ENCODE measurements at regions not wholly inside any gene's neighbourhood (a gene's known extent, or its start where the extent isn't known, plus 50 kb on each side); places are given as distances from the start of the nearest gene placed in this dataset.

- H3K27ac ChIP-seq (ENCODE audit: extremely low read length, insufficient read depth, low read length): no peak overlapping the region
- no peaks in the 10 kb centered on the region for H3K79me2 ChIP-seq (ENCODE audit: insufficient read depth, low read length)
- no peaks in the 10 kb centered on the region for H3K4me1 ChIP-seq (ENCODE audit: insufficient read depth, low read length)
- H4K20me1 ChIP-seq (ENCODE audit: insufficient read depth, low read length): no peaks in the 10 kb centered on the region
- H3K9ac ChIP-seq (ENCODE audit: insufficient read depth, low read depth, low read length): no peak overlapping the region
- no peak overlapping the region for H3K4me3 ChIP-seq (replicated peaks in 1 of 3; ENCODE audit: insufficient read depth in 1 of 3, low read depth in 2 of 3, low read length in 3 of 3)
- H3K4me2 ChIP-seq (ENCODE audit: low read depth, low read length): no peak overlapping the region
- H3K9me3 ChIP-seq (ENCODE audit: low read length): no peaks in the 10 kb centered on the region
- in situ Hi-C loops (cut with HindIII; ENCODE audit: extremely low pct_ligation_motif_present, low pct_unique_long_range_greater_than_20kb) (loop anchor here (25.0 kb wide), 1 partner anchor 569 kb away; no protein-coding TSS in a partner anchor), intact Hi-C loops (cut with micrococcal nuclease; ENCODE audit: unreplicated experiment) (no loop called here)
- H3K36me3 ChIP-seq (replicated peaks in 1 of 2; ENCODE audit: control insufficient read depth in 1 of 2, insufficient read depth in 2 of 2, low read length in 2 of 2): no peaks in the 10 kb centered on the region
- ChIA-PET CTCF (ENCODE audit: low intra/inter-chr PET ratio, low total read pairs) (no interaction called here), POLR2A (no interaction called here)
- FAIRE-seq: no peak
- 19% methylated on average over 9 of the region's 12 CpGs for WGBS (ENCODE audit: low lambda C conversion rate)
- ATAC-seq: no peak; the same call in 2 of the 3 replicates
- no TSS peak for BruUV-seq (replicated peaks)
- TF ChIP-seq, protein P1, sequence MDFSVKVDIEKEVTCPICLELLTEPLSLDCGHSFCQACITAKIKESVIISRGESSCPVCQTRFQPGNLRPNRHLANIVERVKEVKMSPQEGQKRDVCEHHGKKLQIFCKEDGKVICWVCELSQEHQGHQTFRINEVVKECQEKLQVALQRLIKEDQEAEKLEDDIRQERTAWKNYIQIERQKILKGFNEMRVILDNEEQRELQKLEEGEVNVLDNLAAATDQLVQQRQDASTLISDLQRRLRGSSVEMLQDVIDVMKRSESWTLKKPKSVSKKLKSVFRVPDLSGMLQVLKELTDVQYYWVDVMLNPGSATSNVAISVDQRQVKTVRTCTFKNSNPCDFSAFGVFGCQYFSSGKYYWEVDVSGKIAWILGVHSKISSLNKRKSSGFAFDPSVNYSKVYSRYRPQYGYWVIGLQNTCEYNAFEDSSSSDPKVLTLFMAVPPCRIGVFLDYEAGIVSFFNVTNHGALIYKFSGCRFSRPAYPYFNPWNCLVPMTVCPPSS (IDR thresholded peaks at IDR 0.05): no peak
- no peak for TF ChIP-seq HOXD1 (CRISPR knock-in tag; IDR thresholded peaks at IDR 0.05)
- TF ChIP-seq ZFP82 (CRISPR knock-in tag; IDR thresholded peaks at IDR 0.05; ENCODE audit: borderline replicate concordance): no peak
- no peak for TF ChIP-seq DRAP1 (CRISPR knock-in tag; IDR thresholded peaks at IDR 0.05)
- TF ChIP-seq ZBTB21 (CRISPR knock-in tag; IDR thresholded peaks at IDR 0.05): no peak
- no peak for TF ChIP-seq ZNF749 (CRISPR knock-in tag; IDR thresholded peaks at IDR 0.05; ENCODE audit: borderline replicate concordance)
- TF ChIP-seq, protein P2, sequence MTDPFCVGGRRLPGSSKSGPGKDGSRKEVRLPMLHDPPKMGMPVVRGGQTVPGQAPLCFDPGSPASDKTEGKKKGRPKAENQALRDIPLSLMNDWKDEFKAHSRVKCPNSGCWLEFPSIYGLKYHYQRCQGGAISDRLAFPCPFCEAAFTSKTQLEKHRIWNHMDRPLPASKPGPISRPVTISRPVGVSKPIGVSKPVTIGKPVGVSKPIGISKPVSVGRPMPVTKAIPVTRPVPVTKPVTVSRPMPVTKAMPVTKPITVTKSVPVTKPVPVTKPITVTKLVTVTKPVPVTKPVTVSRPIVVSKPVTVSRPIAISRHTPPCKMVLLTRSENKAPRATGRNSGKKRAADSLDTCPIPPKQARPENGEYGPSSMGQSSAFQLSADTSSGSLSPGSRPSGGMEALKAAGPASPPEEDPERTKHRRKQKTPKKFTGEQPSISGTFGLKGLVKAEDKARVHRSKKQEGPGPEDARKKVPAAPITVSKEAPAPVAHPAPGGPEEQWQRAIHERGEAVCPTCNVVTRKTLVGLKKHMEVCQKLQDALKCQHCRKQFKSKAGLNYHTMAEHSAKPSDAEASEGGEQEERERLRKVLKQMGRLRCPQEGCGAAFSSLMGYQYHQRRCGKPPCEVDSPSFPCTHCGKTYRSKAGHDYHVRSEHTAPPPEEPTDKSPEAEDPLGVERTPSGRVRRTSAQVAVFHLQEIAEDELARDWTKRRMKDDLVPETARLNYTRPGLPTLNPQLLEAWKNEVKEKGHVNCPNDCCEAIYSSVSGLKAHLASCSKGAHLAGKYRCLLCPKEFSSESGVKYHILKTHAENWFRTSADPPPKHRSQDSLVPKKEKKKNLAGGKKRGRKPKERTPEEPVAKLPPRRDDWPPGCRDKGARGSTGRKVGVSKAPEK (CRISPR knock-in tag; IDR thresholded peaks at IDR 0.05; ENCODE audit: borderline replicate concordance): no peak
- TF ChIP-seq ZNF550 (CRISPR knock-in tag; IDR thresholded peaks at IDR 0.05; ENCODE audit: borderline replicate concordance): no peak
- TF ChIP-seq ZBTB3 (CRISPR knock-in tag; IDR thresholded peaks at IDR 0.05; ENCODE audit: borderline replicate concordance, low read depth): no peak
- no peak for TF ChIP-seq NFATC3 (CRISPR knock-in tag; IDR thresholded peaks at IDR 0.05)
- TF ChIP-seq SMAD9 (CRISPR knock-in tag; IDR thresholded peaks at IDR 0.05): no peak
- no peak for TF ChIP-seq RERE (CRISPR knock-in tag; IDR thresholded peaks at IDR 0.05; ENCODE audit: low read depth)
- no peak for TF ChIP-seq PRPF4 (IDR thresholded peaks at IDR 0.05; ENCODE audit: low read depth, low read length, poor library complexity, severe bottlenecking)
- no peak for TF ChIP-seq GATAD2A (CRISPR knock-in tag; IDR thresholded peaks at IDR 0.05)
- no peak for TF ChIP-seq MED13 (CRISPR knock-in tag; IDR thresholded peaks at IDR 0.05)
- no peak overlapping the region for H2AFZ ChIP-seq (ENCODE audit: low read length)
- H3K27me3 ChIP-seq (ENCODE audit: control insufficient read depth in 1 of 2, insufficient read depth in 2 of 2, low read length in 2 of 2): peaks cover under 1 to 42% of the 10 kb centered on the region in 2 experiments; a peak in 3 of 5 replicates
- DNase-seq (ENCODE audit: low spot score): no peak
These were observed 312.5 kb upstream of the HS6ST1 start for GRCh38 chr2:128630974-128631697.
